HG03045 (cell line): ENCODE measurements at regions not wholly inside any gene's neighbourhood (a gene's known extent, or its start where the extent isn't known, plus 50 kb on each side); places are given as distances from the start of the nearest gene placed in this dataset.
"Not testable (repeated sequence)": the region's sequence is repeated elsewhere in the genome, so short reads cannot be mapped to it uniquely, and the experiment has no call there.

Experiments
- ATAC-seq: cut with Tn5 transposase; IDR thresholded peaks from one replicate; pipeline ENCODE4 v1.9.1; 2021; ENCODE audit warnings: mild to moderate bottlenecking, moderate library complexity; ENCODE audit not compliant: unreplicated experiment

DNA sequence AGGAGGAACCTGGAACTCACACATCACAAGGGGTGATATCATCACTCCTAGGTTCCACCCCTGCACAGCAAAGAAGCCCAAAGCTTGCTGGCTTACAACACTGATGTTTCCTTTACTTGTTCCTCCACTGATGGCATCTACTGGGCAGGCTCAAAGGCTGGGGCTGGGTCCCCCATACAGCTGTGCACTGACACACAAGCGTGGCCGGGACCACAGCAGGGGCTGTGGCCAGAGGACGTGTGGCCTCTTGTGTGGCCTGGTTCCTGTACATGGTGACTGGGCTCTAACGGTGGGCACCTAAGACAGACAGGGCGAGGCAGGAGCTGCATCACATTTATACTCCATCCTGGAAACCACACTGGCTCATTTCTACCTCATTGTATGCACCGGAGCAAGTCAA, 264.4 kb upstream of the FOXF1 start:
- no peak for ATAC-seq

DNA sequence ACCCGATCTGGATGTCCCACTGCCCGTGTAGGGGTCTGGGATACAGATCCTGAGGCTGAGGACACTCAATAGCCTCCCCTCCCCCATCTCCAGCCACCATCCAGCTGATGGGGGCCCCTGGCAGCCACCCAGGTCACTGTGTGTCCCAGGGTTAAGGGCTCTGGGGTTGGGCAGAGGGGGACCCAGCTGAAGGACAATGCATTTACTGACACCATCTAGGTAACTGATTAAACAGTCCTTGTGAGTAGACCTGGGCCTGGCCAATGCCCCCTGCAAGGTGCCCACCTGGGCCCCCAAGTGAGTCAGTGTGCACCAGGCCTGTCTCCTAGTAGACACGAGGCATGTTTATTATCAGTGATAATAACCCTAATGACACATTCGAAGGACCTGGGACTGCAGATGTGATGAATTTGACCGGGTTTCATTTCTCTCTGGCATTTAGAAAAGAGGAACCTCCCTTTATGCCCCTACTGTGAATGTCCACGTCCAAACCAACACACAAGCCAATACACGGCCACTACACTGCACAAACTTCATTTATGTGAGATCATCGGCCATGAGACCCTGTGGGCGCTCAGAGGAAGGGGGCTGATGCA, 261.9 kb upstream of the FOXF1 start:
- no peak for ATAC-seq

DNA sequence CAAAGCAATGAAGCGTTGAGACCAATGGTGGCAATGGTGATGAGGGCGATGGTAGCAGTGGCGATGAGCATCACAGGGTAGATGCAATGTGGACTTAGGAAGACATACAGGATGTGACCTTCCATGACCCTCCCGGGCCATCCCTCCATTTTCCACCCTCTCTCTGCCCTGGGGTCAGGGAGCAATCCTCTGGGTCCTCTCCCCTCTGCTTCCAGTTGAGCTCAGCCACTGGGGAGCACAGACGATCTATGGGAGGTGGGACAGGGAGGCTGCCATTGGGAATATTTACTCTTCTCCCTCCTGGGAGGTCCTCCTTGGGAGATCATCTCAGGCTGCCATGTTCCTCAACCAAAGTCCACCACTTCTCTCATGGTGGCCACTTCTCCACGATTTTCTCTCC, 260.7 kb upstream of the FOXF1 start:
- no peak for ATAC-seq

DNA sequence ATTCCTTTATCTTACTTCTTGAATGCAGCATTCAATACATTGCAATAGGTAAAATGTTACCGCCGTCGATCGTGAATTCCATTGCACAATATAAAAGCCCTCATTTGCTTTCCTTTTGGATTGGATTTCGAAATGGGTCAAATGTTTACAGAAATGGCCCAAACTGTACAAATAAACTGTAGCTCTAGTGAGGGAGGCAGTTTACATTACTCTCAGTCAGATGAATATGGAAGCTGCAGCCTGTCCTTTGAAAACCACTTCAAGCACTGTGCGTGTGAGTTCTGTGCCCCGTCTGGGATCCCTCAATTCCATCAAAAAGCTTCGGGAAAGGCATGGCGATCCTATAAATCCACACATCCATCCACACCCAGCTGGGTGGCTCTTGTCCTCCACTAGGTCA, 258.6 kb upstream of the FOXF1 start:
- ATAC-seq, result no peak

DNA sequence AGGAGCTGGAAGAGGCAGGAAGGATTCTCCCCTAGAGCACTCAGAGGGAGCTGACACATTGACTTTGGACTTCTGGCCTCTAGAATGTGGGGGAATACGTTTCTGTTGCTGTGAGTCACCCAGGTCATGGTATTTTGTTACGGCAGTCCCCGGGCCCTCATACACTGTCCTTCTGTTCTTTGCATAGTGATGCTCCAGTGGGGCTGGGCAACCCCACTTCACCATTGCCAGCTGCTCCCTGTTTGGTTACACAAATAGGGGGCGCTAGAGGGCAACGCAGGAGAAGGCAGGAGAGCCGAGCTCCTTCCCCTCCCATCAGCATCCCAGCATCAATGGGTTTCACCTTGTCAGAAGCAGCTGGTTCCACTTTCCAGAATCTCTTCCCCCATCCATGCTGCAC, 257.7 kb upstream of the FOXF1 start:
- ATAC-seq, result no peak

DNA sequence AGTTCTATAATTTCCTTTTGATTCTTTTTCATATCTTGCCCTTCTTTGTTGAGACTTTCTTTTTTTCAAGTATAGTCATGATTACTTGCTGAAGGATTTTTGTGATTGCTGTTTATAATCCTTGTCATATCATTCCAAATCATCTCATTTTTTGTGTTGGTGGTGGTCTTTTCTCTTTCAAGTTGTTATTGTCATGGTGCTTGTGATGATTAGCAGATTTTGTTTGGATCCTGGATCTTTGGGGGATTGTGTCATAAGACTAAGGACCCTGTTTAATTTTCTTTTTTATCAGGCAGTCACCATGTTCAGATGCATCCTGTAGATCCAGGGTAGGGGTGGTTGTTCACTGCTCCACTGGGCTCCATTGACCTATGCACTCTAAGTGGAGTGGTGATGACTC, 254.4 kb upstream of the FOXF1 start:
- ATAC-seq, result no peak

DNA sequence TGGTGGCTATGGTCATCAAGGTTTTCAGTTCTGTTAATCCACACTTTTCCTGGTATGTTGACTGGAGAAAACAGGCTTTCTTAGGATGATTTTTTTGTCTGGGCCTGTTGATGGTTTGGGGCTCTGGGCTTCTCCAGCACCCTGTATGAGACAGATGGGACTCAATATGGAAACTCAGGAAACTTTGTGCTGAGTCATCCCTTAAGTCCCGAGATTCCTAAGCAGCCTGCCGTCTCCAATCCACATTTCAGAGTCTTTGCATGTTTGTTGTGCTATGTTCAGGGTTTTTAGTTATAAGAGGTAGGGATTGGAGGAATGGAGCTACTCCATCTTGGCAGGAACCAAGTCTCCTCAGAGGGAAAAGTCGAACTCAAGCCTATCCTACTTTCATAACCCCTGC, 253.3 kb upstream of the FOXF1 start:
- ATAC-seq, result no peak

DNA sequence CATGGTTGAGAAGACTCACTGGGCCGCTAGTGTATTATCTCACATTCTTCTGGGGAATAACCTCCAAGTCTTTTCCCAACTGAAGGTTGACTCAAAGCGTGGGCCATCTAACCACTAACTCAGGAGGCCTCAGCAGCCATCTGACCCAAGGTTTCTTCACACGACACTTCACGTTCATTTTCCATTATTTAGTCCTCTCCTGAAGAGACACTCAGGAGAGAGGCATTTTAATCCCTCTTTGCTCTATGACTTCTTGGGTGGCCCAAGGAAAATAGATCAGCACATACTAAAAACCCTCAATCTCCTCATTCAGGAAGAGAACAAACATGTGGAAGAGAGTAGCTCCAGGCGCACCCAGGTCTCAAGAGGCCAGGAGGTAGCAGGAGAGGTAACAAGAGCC, 252.8 kb upstream of the FOXF1 start:
- no peak for ATAC-seq

DNA sequence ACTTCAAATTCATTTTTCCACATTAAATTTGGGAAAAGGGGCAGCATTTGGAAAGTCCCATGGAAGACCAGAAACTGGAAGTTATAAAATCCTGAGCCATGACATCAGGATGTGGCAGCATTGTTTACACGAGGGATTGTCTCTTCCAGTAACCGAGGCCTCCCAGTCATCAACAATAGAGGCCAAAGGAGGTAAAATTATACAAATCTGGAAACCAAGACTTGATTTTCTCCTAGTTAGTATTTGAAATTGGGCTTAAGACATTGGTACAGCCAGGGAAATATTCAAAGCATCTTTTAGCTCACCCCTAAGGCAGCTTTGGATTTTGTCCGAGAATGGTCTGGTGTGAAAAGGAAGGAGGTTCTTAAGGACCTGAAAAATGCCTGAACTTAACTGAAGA, 251.6 kb upstream of the FOXF1 start:
- ATAC-seq, result no peak

DNA sequence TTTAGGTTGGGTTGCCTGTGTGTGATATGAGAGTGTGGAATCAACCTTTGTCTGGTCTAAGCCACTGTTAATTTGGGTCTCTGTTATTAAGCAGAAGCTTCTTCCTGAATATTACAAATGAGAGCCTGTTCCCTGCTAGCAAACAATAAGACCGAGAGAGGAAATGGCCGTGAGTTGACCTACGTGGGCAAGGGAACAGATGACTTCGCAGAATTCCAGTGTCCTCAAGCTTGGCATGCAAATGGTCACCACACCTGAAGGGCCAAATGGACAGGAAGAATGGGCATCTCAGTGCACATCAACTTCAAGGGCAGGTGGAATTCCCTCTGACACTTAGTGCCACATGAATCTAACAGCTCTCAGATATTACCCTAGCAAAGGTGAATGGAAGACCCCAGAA, 250.8 kb upstream of the FOXF1 start:
- no peak for ATAC-seq

DNA sequence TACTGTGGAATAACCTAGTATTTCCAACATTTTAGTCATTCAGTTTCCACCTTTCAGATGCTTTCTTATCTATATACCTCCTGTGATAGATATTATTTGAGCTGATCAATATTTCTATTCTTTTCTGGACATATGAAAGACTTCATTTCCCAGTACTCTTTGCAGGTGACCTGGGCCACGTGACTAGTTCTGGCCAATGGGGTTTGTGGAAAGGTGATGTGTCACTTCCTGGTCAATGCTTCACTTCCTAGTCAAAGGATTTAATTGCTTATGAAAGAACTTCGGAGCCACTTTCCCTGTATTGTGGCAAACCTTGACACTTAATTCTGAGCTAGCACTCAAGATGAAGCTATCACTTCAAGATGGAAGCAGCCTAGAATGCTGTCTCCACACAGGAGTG, 248.9 kb upstream of the FOXF1 start:
- ATAC-seq, result no peak

DNA sequence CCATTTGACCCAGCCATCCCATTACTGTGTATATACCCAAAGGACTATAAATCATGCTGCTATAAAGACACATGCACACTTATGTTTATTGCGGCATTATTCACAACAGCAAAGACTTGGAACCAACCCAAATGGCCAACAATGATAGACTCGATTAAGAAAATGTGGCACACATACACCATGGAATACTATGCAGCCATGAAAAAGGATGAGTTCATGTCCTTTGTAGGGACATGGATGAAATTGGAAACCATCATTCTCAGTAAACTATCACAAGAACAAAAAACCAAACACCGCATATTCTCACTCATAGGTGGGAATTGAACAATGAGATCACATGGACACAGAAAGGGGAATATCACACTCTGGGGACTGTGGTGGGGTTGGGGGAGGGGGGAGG, 242.7 kb upstream of the FOXF1 start:
- ATAC-seq, result not testable (repeated sequence)

DNA sequence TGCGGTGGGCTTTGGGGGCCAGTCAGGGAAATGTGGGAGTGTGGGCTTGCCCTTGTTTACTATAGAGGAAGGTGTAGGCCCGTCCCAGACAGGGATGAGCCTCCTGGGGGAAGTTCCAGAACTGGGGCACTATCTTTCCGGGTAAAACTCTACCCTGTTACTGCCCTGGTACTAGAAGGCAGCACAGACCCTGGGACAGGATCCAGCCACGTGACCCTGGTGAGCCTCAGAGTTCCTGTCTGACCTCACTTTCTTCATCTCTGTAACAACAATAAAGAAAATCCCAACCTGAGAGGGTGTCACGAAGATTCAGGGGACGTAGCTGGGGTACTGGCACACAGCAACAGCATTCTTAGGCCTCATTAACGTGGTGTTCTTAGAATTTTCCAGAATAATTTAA, 239.6 kb upstream of the FOXF1 start:
- ATAC-seq, result no peak

DNA sequence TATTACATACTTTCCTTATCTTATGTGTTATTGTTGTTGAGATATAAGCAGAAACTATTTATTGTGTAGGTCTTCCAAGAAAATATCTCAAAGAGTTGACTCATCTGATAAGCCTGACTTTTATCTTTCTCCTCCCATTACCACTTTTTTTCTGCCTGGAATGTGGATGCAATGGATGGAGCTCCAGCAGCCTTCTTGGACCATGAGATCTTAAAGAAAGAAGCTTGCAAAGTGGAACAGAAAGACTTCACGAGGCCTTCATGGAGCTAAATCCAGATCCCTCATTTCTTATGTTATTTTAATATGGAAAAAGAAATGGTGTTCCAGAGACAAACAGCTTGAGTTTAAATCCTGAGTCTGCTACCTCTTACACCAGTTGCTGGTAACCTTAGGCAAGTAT, 237.6 kb upstream of the FOXF1 start:
- no peak for ATAC-seq

DNA sequence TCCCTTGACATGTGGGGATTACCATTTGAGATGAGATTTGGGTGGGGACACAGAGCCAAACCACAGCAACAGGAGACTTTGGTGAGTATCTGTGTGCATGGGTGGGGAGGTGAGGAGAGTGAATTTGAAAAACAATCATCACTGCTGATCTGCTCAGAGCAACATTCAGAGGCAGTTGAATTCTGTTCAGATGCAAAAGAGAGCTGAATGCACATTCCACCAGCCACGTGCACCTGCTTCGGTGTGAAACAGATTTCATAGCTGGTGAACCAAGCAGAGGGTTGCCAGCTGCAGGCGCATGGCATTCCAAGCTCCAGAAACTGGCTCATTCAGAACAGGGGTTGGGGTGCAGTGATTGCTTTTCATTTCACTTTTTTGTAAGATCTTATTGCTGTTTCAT, 233.1 kb upstream of the FOXF1 start:
- no peak for ATAC-seq

DNA sequence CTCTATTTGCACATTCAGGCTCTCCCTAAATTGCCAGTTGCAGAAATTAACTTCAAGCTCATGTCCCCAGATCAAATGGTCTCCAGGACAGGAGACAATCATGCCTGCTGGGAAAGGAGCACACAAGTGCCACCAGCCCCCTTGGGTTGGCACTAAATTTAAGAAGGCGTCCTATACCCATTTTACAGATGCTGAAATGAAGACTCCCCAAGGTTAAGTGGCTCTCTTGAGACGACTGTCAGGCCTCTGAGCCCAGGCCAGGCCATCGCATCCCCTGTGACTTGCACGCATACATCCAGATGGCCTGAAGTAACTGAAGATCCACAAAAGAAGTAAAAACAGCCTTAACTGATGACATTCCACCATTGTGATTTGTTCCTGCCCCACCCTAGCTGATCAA, 232.5 kb upstream of the FOXF1 start:
- ATAC-seq, result not testable (repeated sequence)

DNA sequence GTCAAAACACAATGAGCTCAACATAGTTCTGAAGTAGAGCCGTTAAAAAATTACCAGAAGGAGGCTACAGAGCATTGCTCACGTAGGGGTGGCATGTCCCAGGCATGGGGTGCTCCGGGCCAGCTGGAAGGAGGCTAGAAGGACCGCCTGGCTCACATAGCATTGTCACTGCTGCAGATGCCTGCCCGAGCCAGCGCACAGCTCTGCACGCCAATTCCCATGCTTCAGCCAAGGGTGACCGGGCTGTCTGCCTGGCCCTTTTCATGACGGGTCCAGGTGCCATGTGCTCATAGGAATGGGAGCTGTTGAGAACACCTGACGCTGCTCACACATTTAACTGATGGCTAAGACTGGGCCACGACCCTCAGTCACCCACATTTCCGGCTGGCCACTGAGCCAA, 228.9 kb upstream of the FOXF1 start:
- ATAC-seq, result no peak

DNA sequence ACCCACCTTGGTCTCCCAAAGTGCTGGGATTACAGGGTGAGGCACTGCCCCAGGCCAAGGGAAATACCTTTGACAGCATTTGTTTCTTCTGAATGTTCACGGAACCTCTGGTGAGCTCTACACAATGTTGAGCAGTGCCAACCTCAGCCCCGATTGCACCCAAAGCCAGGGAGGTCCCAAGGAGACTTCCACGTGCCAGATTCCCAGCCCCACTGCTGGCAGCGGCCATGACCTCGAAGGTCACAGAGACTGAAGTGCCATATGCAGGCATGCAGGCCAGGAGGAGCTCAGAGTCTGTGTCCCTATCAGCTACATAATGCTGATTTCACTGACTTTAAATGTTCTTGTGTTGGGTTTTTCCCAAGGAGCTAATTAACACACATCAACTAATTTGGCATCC, 226.4 kb upstream of the FOXF1 start:
- no peak for ATAC-seq

DNA sequence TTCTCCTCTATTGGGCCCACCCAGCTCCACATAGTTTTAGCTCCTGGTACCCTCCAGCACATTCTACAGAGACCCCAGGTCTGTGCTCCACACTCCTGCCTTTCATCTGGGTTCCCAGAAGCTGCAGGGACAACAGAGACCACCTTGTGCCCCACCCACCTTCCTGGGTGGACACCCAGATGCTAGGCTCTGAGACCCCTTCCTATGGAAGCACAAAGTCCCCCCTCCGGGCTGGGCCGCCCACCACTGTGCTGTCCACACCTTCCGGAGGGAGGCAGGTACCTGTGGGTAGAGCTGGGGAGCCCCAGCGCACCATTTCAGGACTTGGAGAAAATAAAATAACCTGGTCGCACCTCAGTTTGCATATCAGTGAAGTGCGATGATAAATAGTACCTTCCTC, 224.9 kb upstream of the FOXF1 start:
- no peak for ATAC-seq

DNA sequence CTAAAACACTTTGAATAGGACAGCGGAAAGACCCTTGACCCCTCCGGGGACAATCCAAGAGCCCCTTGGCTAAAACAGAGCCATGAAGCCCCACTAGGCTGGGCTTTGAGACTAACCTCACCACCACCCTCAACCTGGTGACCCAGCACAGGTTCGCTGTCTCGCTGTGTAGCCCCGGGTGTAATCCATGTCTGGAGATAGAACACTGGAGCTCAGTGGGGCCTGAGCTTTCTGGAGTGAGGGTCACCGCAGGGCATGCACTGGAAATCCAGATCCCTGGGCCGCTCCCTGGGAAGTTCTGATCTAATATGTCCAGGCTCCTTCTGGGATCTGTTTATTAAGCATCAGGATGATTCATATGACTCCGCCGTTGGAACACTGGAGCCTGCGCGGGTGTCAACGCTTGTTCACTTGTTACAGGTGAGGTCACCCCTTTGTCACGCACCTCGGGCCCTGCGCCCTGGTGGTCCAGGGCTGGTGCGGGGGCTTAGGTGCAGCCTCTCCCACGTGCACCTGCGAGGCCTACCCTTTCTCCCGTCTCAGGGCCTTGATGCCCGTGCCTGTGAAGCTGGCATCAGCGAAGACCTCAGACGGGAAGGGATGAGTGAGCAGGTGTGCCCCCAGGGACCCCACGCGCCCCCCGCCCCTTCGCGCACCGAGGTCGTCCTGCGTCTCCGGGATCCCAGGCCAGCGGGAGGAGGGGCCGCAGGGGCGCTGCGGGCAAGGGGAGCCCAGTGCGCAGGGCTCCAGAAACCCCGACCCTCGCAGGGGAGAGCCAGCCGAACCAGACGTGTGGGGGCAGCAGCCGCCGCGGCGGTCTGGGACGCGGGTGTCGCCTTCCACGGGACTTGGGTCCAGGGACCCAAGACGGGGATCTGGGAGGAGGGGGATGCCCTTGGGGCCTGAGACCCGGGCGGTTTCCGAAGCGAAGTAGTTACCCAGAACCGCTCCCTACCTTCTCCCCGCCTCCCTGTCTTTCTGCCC, 224.1 kb upstream of the FOXF1 start:
- no peak for ATAC-seq

DNA sequence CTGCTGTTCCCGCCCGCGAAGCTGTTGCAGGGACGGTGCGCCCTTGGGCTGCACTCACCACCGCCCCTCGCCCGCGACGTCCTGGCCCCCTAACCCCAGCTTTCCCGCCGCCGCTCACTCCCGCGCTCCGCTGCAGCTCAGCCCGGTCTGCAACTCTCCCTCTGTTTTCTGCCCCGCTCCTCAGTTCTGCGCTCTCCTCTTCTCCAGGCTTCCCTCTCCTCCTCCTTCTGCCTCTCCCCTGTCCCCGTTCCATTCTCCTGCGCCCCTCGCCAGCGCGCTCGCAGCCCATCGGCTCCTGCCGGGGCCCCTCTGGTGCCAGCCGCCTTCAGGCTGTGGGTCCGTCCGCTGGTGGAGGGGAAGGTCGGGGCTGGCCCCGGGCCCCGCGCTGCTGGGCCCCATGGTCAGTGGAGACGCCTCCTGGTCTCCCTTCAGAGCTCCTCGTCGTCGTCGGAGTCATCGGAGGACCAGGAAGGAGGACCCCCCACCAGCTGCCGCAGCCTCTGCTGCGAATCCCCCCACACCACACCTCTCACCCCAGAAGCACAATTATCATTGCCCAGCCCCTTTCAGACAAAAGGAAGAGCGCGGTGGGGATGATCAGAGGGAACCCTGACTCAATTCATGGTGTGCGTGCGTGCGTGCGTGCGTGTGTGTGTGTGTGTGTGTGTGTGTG, 223.2 kb upstream of the FOXF1 start:
- no peak for ATAC-seq

DNA sequence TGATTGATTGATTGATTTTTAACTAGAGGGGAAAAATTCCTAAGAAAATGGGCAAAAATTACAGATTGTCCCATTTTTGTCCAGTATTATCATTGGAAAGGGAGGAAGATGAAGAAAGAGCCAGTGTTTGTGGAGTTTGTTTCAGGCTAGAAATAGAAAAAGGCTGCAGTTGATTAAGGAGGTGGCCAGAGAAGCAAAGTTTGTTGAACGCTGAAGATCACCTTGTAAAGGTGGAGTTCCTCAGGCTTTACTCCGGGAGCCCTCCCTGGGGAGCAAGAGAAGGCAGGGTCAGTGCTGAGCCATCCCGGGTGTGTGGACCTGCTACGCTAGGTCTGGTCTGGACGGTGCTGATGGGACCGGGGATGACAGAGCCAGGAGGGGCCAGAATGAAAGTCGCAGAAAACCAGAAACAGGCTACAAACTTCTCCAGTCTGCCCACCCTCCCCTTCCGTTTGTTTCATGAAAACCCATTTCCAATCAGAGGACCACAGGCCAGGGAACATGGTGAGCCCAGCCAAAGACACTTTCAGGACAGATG, 222.6 kb upstream of the FOXF1 start:
- no peak for ATAC-seq
